ENCODE measurements at regions not wholly inside any gene's neighbourhood (a gene's known extent, or its start where the extent isn't known, plus 50 kb on each side); places are given as distances from the start of the nearest gene placed in this dataset.
A peak's percentile ranks its signal among the peaks of the same experiment; 100 is the strongest.

GRCh38 chr18:75802681-75803080 lies 375.2 kb upstream of the SMIM21 start:
- no peak overlapping the region for H3K4me3 ChIP-seq (ENCODE audit: low read depth, low read length)
- no peak for TF ChIP-seq CTCF (IDR thresholded peaks at IDR 0.05; ENCODE audit: low read depth, low read length)
- DNase-seq (ENCODE audit: low read depth, low spot score) = no peak
- in situ Hi-C loops (cut with HindIII; ENCODE audit: low sequenced_read_pairs) = no loop called here

- H3K4me3 ChIP-seq (ENCODE audit: low read depth, low read length) = no peak overlapping the region
Measured at GRCh38 chr18:75801178-75801577, 373.7 kb upstream of the SMIM21 start.

GRCh38 chr18:75800331-75800648 lies 372.8 kb upstream of the SMIM21 start:
- no peak for TF ChIP-seq CTCF (IDR thresholded peaks at IDR 0.05; ENCODE audit: low read depth, low read length)
- DNase-seq (ENCODE audit: low read depth, low spot score) = no peak
- H3K4me3 ChIP-seq (ENCODE audit: low read depth, low read length) = no peak overlapping the region
- in situ Hi-C loops (cut with HindIII; ENCODE audit: low sequenced_read_pairs) = no loop called here

More at GRCh38 chr18:75801178-75801577, 373.7 kb upstream of the SMIM21 start:
- TF ChIP-seq CTCF (IDR thresholded peaks at IDR 0.05; ENCODE audit: low read depth, low read length) = no peak
- in situ Hi-C loops (cut with HindIII; ENCODE audit: low sequenced_read_pairs) = no loop called here
- DNase-seq (ENCODE audit: low read depth, low spot score) = no peak

- no peak overlapping the region for H3K4me3 ChIP-seq (ENCODE audit: low read depth, low read length)
- in situ Hi-C loops (cut with HindIII; ENCODE audit: low sequenced_read_pairs) = no loop called here
- DNase-seq (ENCODE audit: low read depth, low spot score) = peak; percentile 32
- TF ChIP-seq CTCF (IDR thresholded peaks at IDR 0.05; ENCODE audit: low read depth, low read length) = no peak
Measured at GRCh38 chr18:75799449-75800330, 372.2 kb upstream of the SMIM21 start.

- no peak for TF ChIP-seq CTCF (IDR thresholded peaks at IDR 0.05; ENCODE audit: low read depth, low read length)
- DNase-seq (ENCODE audit: low read depth, low spot score) = no peak
- no peak overlapping the region for H3K4me3 ChIP-seq (ENCODE audit: low read depth, low read length)
- in situ Hi-C loops (cut with HindIII; ENCODE audit: low sequenced_read_pairs) = no loop called here
Measured at GRCh38 chr18:75797046-75797445, 369.5 kb upstream of the SMIM21 start.

GRCh38 chr18:75790796-75791195 lies 363.3 kb upstream of the SMIM21 start:
- H3K4me3 ChIP-seq (ENCODE audit: low read depth, low read length) = no peak overlapping the region
- in situ Hi-C loops (cut with HindIII; ENCODE audit: low sequenced_read_pairs) = no loop called here
- DNase-seq (ENCODE audit: low read depth, low spot score) = no peak
- TF ChIP-seq CTCF (IDR thresholded peaks at IDR 0.05; ENCODE audit: low read depth, low read length) = no peak
